BE2C (cell line): ENCODE measurements at regions not wholly inside any gene's neighbourhood (a gene's known extent, or its start where the extent isn't known, plus 50 kb on each side); places are given as distances from the start of the nearest gene placed in this dataset.
"Not testable (repeated sequence)": the region's sequence is repeated elsewhere in the genome, so short reads cannot be mapped to it uniquely, and the experiment has no call there.

ENCODE experiments used
- DNase-seq: peaks from one replicate; pipeline ENCODE4 v3.0.0-alpha.2; 2020
- H3K27me3 ChIP-seq: fragments of 250-450 bp; sonication (Bioruptor Pico); 2 replicates; pipeline ENCODE4 v1.5.1; 2020; ENCODE audit warnings: mild to moderate bottlenecking
- H3K36me3 ChIP-seq: fragments of 250-450 bp; sonication (Bioruptor Pico); 2 replicates; pipeline ENCODE4 v1.5.1; 2020; ENCODE audit warnings: mild to moderate bottlenecking
- H3K4me1 ChIP-seq: fragments of 250-450 bp; sonication (Bioruptor Pico); 2 replicates; pipeline ENCODE4 v1.5.1; 2020
- H3K4me3 ChIP-seq: 2 replicates; pipeline ENCODE4 v1.5.1; 2011; ENCODE audit warnings: low read depth, low read length
- H3K9me3 ChIP-seq: fragments of 250-450 bp; sonication (Bioruptor Pico); 2 replicates; pipeline ENCODE4 v1.5.1; 2020
- TF ChIP-seq, protein P1 (sequence below): IDR thresholded peaks from 2 replicates; pipeline ENCODE4 v1.5.1; 2012; ENCODE audit warnings: mild to moderate bottlenecking, low read depth, low read length

DNA sequence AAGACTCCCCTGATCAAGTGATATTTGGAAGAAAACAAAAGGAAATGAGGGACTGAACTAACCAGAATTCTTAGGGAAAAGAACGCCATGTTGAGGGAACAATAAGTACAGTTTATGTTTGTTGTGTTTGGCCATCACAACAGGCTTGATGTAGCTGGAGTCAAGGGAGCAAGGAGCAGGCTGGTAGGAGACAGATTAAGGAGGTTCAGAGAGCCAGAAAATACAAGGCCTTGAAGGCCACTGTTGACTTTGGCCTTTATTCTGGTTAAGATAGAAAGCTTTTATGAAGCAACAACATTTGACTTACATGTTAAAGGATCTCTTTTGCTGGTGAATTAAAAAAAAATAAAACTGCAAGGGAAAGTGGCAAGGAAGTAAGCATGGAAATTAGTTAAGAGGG, 754.1 kb upstream of the SLC8A1 start:
- Histone ChIP-seq H3K4me1 (no peaks in the 10 kb centered on the region), H3K27me3 (no peaks in the 10 kb centered on the region), H3K4me3 (no peak overlapping the region), H3K9me3 (no peaks in the 10 kb centered on the region), H3K36me3 (no peaks in the 10 kb centered on the region)
- DNase-seq = no peak
- TF ChIP-seq, protein P1, sequence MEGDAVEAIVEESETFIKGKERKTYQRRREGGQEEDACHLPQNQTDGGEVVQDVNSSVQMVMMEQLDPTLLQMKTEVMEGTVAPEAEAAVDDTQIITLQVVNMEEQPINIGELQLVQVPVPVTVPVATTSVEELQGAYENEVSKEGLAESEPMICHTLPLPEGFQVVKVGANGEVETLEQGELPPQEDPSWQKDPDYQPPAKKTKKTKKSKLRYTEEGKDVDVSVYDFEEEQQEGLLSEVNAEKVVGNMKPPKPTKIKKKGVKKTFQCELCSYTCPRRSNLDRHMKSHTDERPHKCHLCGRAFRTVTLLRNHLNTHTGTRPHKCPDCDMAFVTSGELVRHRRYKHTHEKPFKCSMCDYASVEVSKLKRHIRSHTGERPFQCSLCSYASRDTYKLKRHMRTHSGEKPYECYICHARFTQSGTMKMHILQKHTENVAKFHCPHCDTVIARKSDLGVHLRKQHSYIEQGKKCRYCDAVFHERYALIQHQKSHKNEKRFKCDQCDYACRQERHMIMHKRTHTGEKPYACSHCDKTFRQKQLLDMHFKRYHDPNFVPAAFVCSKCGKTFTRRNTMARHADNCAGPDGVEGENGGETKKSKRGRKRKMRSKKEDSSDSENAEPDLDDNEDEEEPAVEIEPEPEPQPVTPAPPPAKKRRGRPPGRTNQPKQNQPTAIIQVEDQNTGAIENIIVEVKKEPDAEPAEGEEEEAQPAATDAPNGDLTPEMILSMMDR = no peak

DNA sequence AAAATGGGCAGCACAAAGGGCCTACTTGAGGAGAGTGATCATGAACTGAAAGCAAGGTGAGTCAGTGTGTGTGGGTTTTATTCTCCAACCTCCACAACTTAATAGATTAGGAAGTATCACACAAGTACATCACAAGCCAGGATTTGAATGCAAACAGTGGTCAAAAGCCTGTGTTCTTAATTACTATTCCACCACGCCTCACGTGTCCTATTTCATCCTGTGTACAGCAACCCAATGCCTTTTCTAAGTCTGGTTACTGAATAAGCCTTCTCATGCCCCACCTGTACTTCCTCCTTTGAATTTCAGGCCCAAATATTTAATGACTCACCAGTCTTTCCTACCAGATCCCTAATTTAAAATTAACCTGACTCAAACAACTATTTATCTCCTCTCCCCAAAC, 755.7 kb upstream of the SLC8A1 start:
- Histone ChIP-seq H3K4me3 (no peak overlapping the region), H3K27me3 (no peaks in the 10 kb centered on the region), H3K9me3 (no peaks in the 10 kb centered on the region), H3K36me3 (no peaks in the 10 kb centered on the region), H3K4me1 (no peaks in the 10 kb centered on the region)
- TF ChIP-seq, protein P1 = no peak
- no peak for DNase-seq

DNA sequence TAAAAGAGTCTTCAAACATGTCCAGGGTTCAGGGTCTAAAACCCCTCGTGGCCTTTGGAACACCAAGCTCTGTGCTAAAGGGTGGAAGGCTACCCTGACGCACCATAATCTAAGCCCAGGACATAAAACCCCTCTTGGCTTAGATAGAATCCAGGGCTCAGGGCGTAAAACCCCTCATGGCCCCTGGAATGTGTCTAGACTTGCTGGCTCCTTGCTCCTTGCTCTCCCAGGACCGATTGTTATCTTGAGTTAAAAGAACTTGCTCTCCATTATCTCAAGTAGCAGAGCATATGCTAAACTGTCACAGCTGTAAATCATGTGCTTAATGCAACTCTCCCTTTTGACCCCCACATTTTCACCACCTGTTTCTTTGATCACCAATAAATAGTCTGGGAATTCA, 758.1 kb upstream of the SLC8A1 start:
- not testable (repeated sequence) for H3K9me3 ChIP-seq, H3K27me3 ChIP-seq, H3K4me3 ChIP-seq, H3K36me3 ChIP-seq, H3K4me1 ChIP-seq
- peak; percentile 13 for DNase-seq

DNA sequence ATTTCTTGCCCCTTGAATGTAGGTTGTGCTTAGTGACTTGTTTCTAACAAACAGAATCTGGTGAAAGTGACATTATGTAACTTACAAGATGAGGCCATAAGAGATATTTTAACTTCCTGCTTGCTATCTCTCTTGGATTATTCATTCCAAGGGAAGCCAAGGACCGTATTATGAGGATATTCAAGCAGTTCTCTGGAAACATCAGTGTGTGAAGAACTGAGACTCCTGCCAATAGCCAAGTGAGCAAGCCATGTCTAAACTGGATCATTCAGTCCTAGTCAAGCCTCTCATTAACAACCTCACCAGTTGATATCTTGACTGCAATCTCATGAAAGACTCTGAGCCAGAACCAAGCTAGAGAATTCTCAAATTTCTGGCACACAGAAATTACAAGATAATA, 765.1 kb upstream of the SLC8A1 start:
- H3K36me3 ChIP-seq = no peaks in the 10 kb centered on the region
- no peaks in the 10 kb centered on the region for H3K4me1 ChIP-seq
- H3K27me3 ChIP-seq = no peaks in the 10 kb centered on the region
- TF ChIP-seq, protein P1 = no peak
- no peaks in the 10 kb centered on the region for H3K9me3 ChIP-seq
- no peak for DNase-seq
- H3K4me3 ChIP-seq = no peak overlapping the region

DNA sequence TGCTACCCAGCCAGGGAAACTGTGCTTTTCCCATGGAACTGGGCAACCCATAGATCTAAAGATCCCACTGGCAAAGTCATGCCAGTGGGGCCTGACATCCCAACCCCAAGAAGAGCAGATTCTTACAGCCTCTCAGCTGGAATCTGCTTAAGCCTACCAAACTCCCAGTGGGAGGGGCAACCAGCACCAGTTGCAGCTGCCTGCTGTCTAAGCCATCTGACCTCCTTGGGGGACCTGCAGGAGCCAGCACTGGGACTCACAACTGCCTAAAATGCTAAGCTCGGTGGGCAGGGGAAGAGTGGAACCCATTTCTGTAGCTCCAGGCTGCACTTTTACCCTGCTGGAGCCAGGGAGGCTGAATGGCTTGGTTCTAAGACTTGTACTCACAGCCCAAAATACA, 770.7 kb upstream of the SLC8A1 start:
- Histone ChIP-seq H3K4me1 (no peaks in the 10 kb centered on the region), H3K36me3 (no peaks in the 10 kb centered on the region), H3K9me3 (no peaks in the 10 kb centered on the region), H3K4me3 (no peak overlapping the region), H3K27me3 (no peaks in the 10 kb centered on the region)
- TF ChIP-seq, protein P1 = no peak
- DNase-seq = peak; percentile 18

DNA sequence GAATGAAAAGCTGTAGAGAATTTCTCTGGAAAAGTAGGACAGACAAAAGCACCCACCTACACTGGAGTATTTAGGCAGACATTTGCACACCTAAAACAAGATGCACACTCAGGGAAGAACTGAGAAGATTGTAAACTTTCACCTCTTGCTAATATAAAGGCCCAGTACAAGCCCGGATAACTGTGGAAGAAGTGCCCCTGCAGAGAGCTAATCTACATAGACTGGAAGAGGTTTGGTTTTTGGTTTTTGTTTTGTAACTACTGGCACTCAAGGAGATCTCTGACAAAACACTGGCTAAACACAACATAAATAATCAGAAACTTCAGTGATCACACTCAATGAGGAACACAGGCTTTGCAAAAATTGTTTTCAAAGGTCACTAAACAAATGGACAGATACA, 782.2 kb upstream of the SLC8A1 start:
- no peaks in the 10 kb centered on the region for H3K36me3 ChIP-seq
- no peaks in the 10 kb centered on the region for H3K9me3 ChIP-seq
- H3K4me3 ChIP-seq = no peak overlapping the region
- no peaks in the 10 kb centered on the region for H3K4me1 ChIP-seq
- H3K27me3 ChIP-seq = no peaks in the 10 kb centered on the region
- TF ChIP-seq, protein P1 = no peak
- DNase-seq = no peak
